GM23338 (cell line): ENCODE measurements at regions not wholly inside any gene's neighbourhood (a gene's known extent, or its start where the extent isn't known, plus 50 kb on each side); places are given as distances from the start of the nearest gene placed in this dataset.

Source experiments
- ATAC-seq: fragments of 200-7000 bp; cut with Tn5 transposase; 3 replicates; pipeline ENCODE4 v1.9.1; 2020
- DNase-seq: peaks from one replicate; pipeline ENCODE4 v3.0.0-alpha.2; 2015; ENCODE audit warnings: low spot score
- H2AFZ ChIP-seq: fragments of 200-600 bp; sonication (generic); 2 replicates; pipeline ENCODE4 v1.8.0; 2016; ENCODE audit warnings: antibody characterized with exemption, mild to moderate bottlenecking, moderate library complexity
- H3F3A ChIP-seq: fragments of 200-600 bp; sonication (generic); replicated peaks from 2 replicates; pipeline ENCODE4 v1.8.0; 2017; ENCODE audit warnings: antibody characterized with exemption, mixed run types, low read depth
- H3K27ac ChIP-seq: fragments of 200-600 bp; sonication (generic); 2 replicates; pipeline ENCODE4 v1.6.1; 2016; ENCODE audit warnings: low read depth
- H3K27me3 ChIP-seq: fragments of 200-600 bp; sonication (generic); 2 replicates; pipeline ENCODE4 v1.8.0; 2016; ENCODE audit warnings: mild to moderate bottlenecking, mixed run types, moderate library complexity; ENCODE audit not compliant: insufficient read depth
- H3K36me3 ChIP-seq: fragments of 200-600 bp; sonication (generic); 2 replicates; pipeline ENCODE4 v1.8.0; 2016; ENCODE audit warnings: mild to moderate bottlenecking; ENCODE audit not compliant: insufficient read depth
- H3K4me1 ChIP-seq: fragments of 200-600 bp; sonication (generic); 2 replicates; pipeline ENCODE4 v1.8.0; 2016; ENCODE audit warnings: mild to moderate bottlenecking, moderate library complexity; ENCODE audit not compliant: insufficient read depth
- H3K4me2 ChIP-seq: fragments of 200-600 bp; sonication (generic); 2 replicates; pipeline ENCODE4 v1.7.1; 2017; ENCODE audit warnings: mixed run types
- H3K4me3 ChIP-seq: fragments of 200-600 bp; sonication (generic); 2 replicates; pipeline ENCODE4 v1.6.1; 2016; ENCODE audit warnings: mixed run types
- H3K79me2 ChIP-seq: fragments of 200-600 bp; sonication (generic); replicated peaks from 2 replicates; pipeline ENCODE4 v1.8.0; 2017; ENCODE audit warnings: mild to moderate bottlenecking; ENCODE audit not compliant: insufficient read depth
- H3K9me2 ChIP-seq: fragments of 200-600 bp; sonication (generic); 2 replicates; pipeline ENCODE4 v1.8.0; 2017; ENCODE audit not compliant: insufficient read depth
- H4K20me1 ChIP-seq: fragments of 200-600 bp; sonication (generic); replicated peaks from 2 replicates; pipeline ENCODE4 v1.8.0; 2017; ENCODE audit warnings: mild to moderate bottlenecking; ENCODE audit not compliant: insufficient read depth
- H3K27ac Mint-ChIP-seq: 2 replicates; pipeline ENCODE4 v1.8.0; 2020; ENCODE audit warnings: inconsistent platforms, mild to moderate bottlenecking, moderate library complexity, mixed read lengths
- H3K27me3 Mint-ChIP-seq: 3 replicates; pipeline ENCODE4 v1.8.0; 2022; ENCODE audit warnings: low read depth, mild to moderate bottlenecking, moderate library complexity, mixed read lengths, inconsistent platforms; ENCODE audit not compliant: insufficient read depth, poor library complexity
- H3K36me3 Mint-ChIP-seq: 3 replicates; pipeline ENCODE4 v1.8.0; 2021; ENCODE audit warnings: low read depth, mild to moderate bottlenecking, inconsistent platforms, moderate library complexity, mixed read lengths
- H3K4me1 Mint-ChIP-seq: 3 replicates; pipeline ENCODE4 v1.8.0; 2020; ENCODE audit warnings: mild to moderate bottlenecking, inconsistent platforms, mixed read lengths
- H3K4me3 Mint-ChIP-seq: 3 replicates; pipeline ENCODE4 v1.8.0; 2021; ENCODE audit warnings: moderate library complexity, mild to moderate bottlenecking, inconsistent platforms, mixed read lengths
- H3K9me3 Mint-ChIP-seq: 3 replicates; pipeline ENCODE4 v1.8.0; 2020; ENCODE audit warnings: moderate library complexity, mild to moderate bottlenecking, inconsistent platforms, mixed read lengths
- EZH2 ChIP-seq: fragments of 200-600 bp; sonication (generic); IDR thresholded peaks from one replicate; pipeline ENCODE4 v1.8.0; 2017; ENCODE audit warnings: antibody characterized with exemption, mild to moderate bottlenecking, low read depth; ENCODE audit not compliant: unreplicated experiment
- JUNB ChIP-seq: IDR thresholded peaks from one replicate; pipeline ENCODE4 v1.6.1; 2016; ENCODE audit warnings: antibody characterized with exemption; ENCODE audit not compliant: unreplicated experiment
- NANOG ChIP-seq: IDR thresholded peaks from 2 replicates; pipeline ENCODE4 v1.6.1; 2016; ENCODE audit warnings: antibody characterized with exemption, borderline replicate concordance
- ZNF331 ChIP-seq: fragments of 250-450 bp; sonication (Bioruptor Pico); IDR thresholded peaks from 2 replicates; pipeline ENCODE4 v1.5.0; 2020; ENCODE audit warnings: low read depth, mild to moderate bottlenecking, moderate library complexity
- ZNF462 ChIP-seq: fragments of 250-450 bp; sonication (Bioruptor Pico); IDR thresholded peaks from 2 replicates; pipeline ENCODE4 v1.5.0; 2020; ENCODE audit warnings: mild to moderate bottlenecking, moderate library complexity
- TF ChIP-seq, protein P1 (sequence below): IDR thresholded peaks from 2 replicates; pipeline ENCODE4 v1.6.1; 2016; ENCODE audit warnings: antibody characterized with exemption

- Mint-ChIP-seq H3K36me3 (peaks cover 2% of the 10 kb centered on the region; the same call in 1 of the 3 replicates), H3K27ac (no peak overlapping the region), H3K27me3 (no peaks in the 10 kb centered on the region), H3K4me1 (no peaks in the 10 kb centered on the region), H3K4me3 (no peak overlapping the region), H3K9me3 (peaks cover 44% of the 10 kb centered on the region)
- Histone ChIP-seq H3F3A (no peaks in the 10 kb centered on the region), H3K4me1 (no peaks in the 10 kb centered on the region), H3K79me2 (no peaks in the 10 kb centered on the region), H3K9me2 (no peaks in the 10 kb centered on the region; the same call in 1 of the 2 replicates), H3K36me3 (no peaks in the 10 kb centered on the region), H3K4me3 (no peak overlapping the region), H4K20me1 (no peaks in the 10 kb centered on the region), H3K27me3 (no peaks in the 10 kb centered on the region), H2AFZ (no peak overlapping the region), H3K4me2 (no peak overlapping the region), H3K27ac (no peak overlapping the region)
- ATAC-seq (no peak), DNase-seq (no peak)
- no peak for TF ChIP-seq JUNB
- no peak for TF ChIP-seq EZH2
- TF ChIP-seq, protein P1, sequence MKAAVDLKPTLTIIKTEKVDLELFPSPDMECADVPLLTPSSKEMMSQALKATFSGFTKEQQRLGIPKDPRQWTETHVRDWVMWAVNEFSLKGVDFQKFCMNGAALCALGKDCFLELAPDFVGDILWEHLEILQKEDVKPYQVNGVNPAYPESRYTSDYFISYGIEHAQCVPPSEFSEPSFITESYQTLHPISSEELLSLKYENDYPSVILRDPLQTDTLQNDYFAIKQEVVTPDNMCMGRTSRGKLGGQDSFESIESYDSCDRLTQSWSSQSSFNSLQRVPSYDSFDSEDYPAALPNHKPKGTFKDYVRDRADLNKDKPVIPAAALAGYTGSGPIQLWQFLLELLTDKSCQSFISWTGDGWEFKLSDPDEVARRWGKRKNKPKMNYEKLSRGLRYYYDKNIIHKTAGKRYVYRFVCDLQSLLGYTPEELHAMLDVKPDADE = no peak
- TF ChIP-seq NANOG = no peak
- TF ChIP-seq ZNF462 (CRISPR knock-in tag) = no peak
- no peak for TF ChIP-seq ZNF331 (CRISPR knock-in tag)
Measured at GRCh38 chr11:42055606-42056005, 596.2 kb upstream of the LRRC4C start.
